Vagina (tissue), 2 donors: ENCODE measurements at regions not wholly inside any gene's neighbourhood (a gene's known extent, or its start where the extent isn't known, plus 50 kb on each side); places are given as distances from the start of the nearest gene placed in this dataset.

ENCODE experiments used
- DNase-seq, 2 donors: peaks; one replicate each; pipeline ENCODE4 v3.0.0-alpha.2; 2017; ENCODE audit errors: extremely low spot score in 2 of 2
- H3K27ac ChIP-seq: fragments of 200-600 bp; sonication (generic); one replicate; pipeline ENCODE4 v1.5.1; 2019
- H3K27me3 ChIP-seq: fragments of 200-600 bp; sonication (generic); one replicate; pipeline ENCODE4 v1.5.1; 2019
- H3K36me3 ChIP-seq, 2 donors: fragments of 200-600 bp; sonication (generic); one replicate each; pipeline ENCODE4 v1.5.1; 2017 to 2019
- H3K4me1 ChIP-seq: fragments of 200-600 bp; sonication (generic); one replicate; pipeline ENCODE4 v1.5.1; 2019
- H3K4me3 ChIP-seq, 2 donors: fragments of 200-600 bp; sonication (generic); 1 replicate in 1 of 2; 2 replicates in 1 of 2; pipeline ENCODE4 v1.5.1; 2016 to 2019
- H3K9me3 ChIP-seq: fragments of 200-600 bp; sonication (generic); one replicate; pipeline ENCODE4 v1.5.1; 2019
- CTCF ChIP-seq, 3 experiments: fragments of 450-650 bp in 2 of 3; fragments of 200-600 bp in 1 of 3; sonication (generic) in 1 of 3; IDR thresholded peaks; one replicate each; pipeline ENCODE4 v1.5.1; 2017 to 2019; ENCODE audit warnings: antibody characterized with exemption in 3 of 3, mild to moderate bottlenecking in 2 of 3, moderate library complexity in 2 of 3
- POLR2A ChIP-seq, 2 donors: fragments of 450-650 bp; IDR thresholded peaks; one replicate each; pipeline ENCODE4 v1.6.1; 2017; ENCODE audit warnings: antibody characterized with exemption in 2 of 2, mild to moderate bottlenecking in 2 of 2, moderate library complexity in 2 of 2
- POLR2AphosphoS5 ChIP-seq, 2 donors: sonication (generic); formaldehyde crosslinking; IDR thresholded peaks; one replicate each; pipeline ENCODE4 v1.9.0; 2017; ENCODE audit warnings: antibody characterized with exemption in 2 of 2, mild to moderate bottlenecking in 2 of 2, low read depth in 1 of 2; ENCODE audit not compliant: insufficient read depth in 1 of 2
- intact Hi-C: fragments of 100-400 bp; cut with DNase I; formaldehyde crosslinking; loops from one replicate; pipeline ENCODE4 v1.15.1; 2023

- H3K9me3 ChIP-seq, result no peaks in the 10 kb centered on the region
- TF ChIP-seq CTCF (IDR thresholded peaks at IDR 0.05), result no peak
- no peak for TF ChIP-seq POLR2A (IDR thresholded peaks at IDR 0.05)
- TF ChIP-seq POLR2AphosphoS5 (IDR thresholded peaks at IDR 0.05; ENCODE audit: insufficient read depth in 1 of 2, low read depth in 1 of 2), result no peak
- no peak for DNase-seq
- no peaks in the 10 kb centered on the region for H3K36me3 ChIP-seq
- no peak overlapping the region for H3K4me3 ChIP-seq
- intact Hi-C loops, result no loop called here
- no peak overlapping the region for H3K27ac ChIP-seq
- H3K4me1 ChIP-seq, result no peaks in the 10 kb centered on the region
- H3K27me3 ChIP-seq, result no peaks in the 10 kb centered on the region
Observed at GRCh38 chr20:21609981-21610380, 95.5 kb upstream of the PAX1 start.

GRCh38 chr20:21609221-21609620 lies 95.4 kb upstream of the NKX2-2 start:
- Histone ChIP-seq H3K9me3 (no peaks in the 10 kb centered on the region), H3K36me3 (no peaks in the 10 kb centered on the region), H3K27ac (no peak overlapping the region), H3K4me1 (no peaks in the 10 kb centered on the region), H3K27me3 (no peaks in the 10 kb centered on the region), H3K4me3 (no peak overlapping the region)
- no peak for DNase-seq
- TF ChIP-seq CTCF (IDR thresholded peaks at IDR 0.05) (no peak), POLR2A (IDR thresholded peaks at IDR 0.05) (no peak), POLR2AphosphoS5 (IDR thresholded peaks at IDR 0.05; ENCODE audit: insufficient read depth in 1 of 2, low read depth in 1 of 2) (no peak)
- intact Hi-C loops, result no loop called here

- DNase-seq, result no peak
- Histone ChIP-seq H3K4me1 (no peaks in the 10 kb centered on the region), H3K9me3 (no peaks in the 10 kb centered on the region), H3K27ac (no peak overlapping the region), H3K36me3 (no peaks in the 10 kb centered on the region), H3K4me3 (no peak overlapping the region), H3K27me3 (no peaks in the 10 kb centered on the region)
- TF ChIP-seq POLR2AphosphoS5 (IDR thresholded peaks at IDR 0.05; ENCODE audit: insufficient read depth in 1 of 2, low read depth in 1 of 2) (no peak), CTCF (IDR thresholded peaks at IDR 0.05) (no peak), POLR2A (IDR thresholded peaks at IDR 0.05) (no peak)
- intact Hi-C loops, result no loop called here
Observed at GRCh38 chr20:21608777-21609176, 94.9 kb upstream of the NKX2-2 start.

GRCh38 chr20:21607971-21608725 lies 94.3 kb upstream of the NKX2-2 start:
- no peaks in the 10 kb centered on the region for H3K9me3 ChIP-seq
- no peaks in the 10 kb centered on the region for H3K36me3 ChIP-seq
- intact Hi-C loops, result no loop called here

More at GRCh38 chr20:21607971-21608725, 94.3 kb upstream of the NKX2-2 start:
- no peak for DNase-seq
- Histone ChIP-seq H3K27ac (no peak overlapping the region), H3K27me3 (no peaks in the 10 kb centered on the region), H3K4me1 (no peaks in the 10 kb centered on the region), H3K4me3 (no peak overlapping the region)
- no peak for TF ChIP-seq POLR2A (IDR thresholded peaks at IDR 0.05)
- no peak for TF ChIP-seq POLR2AphosphoS5 (IDR thresholded peaks at IDR 0.05; ENCODE audit: insufficient read depth in 1 of 2, low read depth in 1 of 2)
- no peak for TF ChIP-seq CTCF (IDR thresholded peaks at IDR 0.05)
